GM18511 (cell line): ENCODE measurements at regions not wholly inside any gene's neighbourhood (a gene's known extent, or its start where the extent isn't known, plus 50 kb on each side); places are given as distances from the start of the nearest gene placed in this dataset.
"Not testable (repeated sequence)": the region's sequence is repeated elsewhere in the genome, so short reads cannot be mapped to it uniquely, and the experiment has no call there.

Source experiments
- ATAC-seq: cut with Tn5 transposase; IDR thresholded peaks from one replicate; pipeline ENCODE4 v1.9.1; 2021; ENCODE audit warnings: mild to moderate bottlenecking, moderate library complexity; ENCODE audit not compliant: unreplicated experiment

DNA sequence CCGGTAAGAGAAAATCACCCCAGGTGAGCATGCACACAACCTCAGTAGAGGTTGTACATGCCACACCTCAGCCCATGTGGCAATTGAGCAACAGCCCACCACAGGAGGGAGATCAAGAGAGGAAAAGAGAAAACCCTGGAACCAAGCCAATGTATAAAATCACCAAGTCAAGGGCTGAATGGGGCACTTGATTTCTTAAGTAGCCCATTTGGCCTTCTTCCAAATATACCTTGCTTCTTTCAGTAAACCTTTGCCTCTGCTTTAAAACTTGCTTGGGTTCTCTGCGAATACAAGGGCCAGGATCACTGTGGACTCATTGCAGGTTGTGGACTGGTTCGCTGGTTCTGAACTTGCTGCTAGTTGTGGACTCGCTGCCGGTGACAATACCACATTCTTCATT is 1814.0 kb downstream of the PLA2G4A start:
- ATAC-seq = no peak

DNA sequence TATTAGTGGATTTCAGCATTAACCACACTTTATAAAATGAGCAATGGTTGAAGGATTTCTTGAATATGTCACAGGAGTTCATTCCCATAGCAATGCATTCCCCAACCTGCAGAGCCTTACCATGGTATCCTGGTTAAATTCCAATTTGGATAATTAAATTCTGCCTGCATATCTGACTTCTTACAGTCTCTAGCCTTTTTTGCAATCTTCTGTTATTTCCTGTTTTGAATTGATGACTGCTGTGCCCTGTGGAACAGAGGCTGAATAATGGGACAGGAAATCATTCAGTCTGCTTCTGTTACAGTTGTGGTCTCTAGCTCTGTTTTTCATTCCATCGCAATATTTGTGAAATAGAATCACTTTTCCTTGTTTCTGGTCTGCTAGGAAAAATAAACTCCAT is 1823.9 kb downstream of the PLA2G4A start:
- ATAC-seq = no peak

DNA sequence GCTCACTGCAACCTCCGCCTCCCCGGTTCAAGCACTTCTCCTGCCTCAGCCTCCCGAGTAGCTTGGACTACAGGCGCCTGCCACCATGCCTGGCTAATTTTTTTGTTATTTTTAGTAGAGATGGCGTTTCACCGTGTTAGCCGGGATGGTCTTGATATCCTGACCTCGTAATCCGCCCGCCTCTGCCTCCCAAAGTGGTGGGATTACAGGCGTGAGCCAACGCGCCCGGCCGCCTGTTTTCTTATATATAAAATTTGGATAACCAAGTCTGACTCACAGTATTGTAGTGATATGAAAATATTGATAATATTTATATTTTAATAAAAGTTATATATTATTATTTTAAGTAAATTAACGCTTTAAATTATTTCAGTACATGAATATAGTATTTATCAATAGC is 1821.7 kb downstream of the BRINP3 start:
- ATAC-seq = not testable (repeated sequence)

- ATAC-seq = no peak
These were observed 1817.1 kb downstream of the BRINP3 start for GRCh38 chr1:188660572-188660971.

- no peak for ATAC-seq
These were observed 1812.2 kb downstream of the BRINP3 start for GRCh38 chr1:188665477-188665876.

DNA sequence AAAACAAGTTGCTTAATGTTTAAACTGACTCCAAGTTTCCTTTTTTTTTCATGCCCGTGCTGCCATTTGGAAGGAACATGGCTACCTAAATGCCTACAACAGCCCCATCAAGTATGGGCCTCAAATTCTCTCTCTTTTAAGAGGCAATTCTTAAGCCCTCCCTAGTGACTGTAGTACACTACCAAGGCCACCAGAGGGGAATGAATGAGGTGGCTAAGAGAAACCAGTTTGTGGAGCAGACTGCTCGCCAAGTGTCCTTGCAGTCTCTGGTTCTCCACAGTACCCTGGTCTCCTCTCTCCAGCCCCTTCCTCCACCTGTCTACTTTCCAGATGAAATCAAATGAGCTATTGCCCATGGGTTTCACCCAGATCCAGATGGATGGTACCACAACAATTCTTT is 1809.6 kb downstream of the BRINP3 start:
- no peak for ATAC-seq

DNA sequence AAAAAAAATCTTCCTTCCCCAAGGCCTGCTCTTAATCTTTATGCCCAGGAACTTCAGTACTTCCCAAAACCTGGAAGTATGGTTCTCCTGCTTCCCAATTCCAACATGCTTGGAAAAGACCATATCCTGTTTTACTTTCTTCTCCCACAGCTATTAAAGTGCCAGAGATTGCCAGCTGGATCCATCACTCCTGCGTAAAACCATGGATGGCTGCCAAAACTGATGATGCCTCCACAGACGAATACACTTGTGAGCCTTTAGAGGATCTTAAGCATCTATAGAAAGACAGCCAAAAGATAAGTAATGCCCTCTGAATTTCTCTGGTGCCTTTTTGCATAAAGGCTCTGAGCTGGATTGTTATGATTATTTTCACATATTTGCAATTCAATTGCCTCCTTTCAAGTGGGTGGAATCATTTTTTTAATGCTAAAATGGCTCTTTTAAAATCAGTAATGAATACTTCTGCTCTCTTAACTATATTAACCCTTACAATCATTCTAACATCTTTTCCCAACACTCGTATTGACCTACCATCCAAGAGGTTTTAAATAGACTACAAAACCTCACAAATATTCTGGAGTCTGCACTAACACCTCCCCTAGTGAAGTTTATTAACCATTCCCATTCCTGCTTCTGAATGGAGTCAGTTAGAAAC is 1807.8 kb downstream of the BRINP3 start:
- ATAC-seq = no peak

DNA sequence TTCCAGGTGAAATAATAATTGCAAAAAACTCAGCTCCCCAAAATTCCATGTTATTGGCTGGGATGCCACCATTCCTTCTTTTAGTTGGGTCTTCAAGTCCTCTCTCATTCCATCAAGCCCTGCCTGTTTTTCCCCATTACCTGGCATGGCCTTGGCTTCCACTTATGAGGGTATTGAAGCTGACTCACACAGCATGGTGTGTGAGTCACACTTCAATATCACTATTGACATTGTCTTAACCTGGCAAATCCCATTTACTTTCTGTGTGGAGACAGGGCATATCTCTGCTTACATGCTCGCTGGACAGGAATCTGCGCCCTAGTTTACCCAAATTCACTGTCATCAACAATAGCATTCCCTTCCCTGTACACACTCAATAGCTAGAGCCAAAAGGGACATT is 1806.8 kb downstream of the BRINP3 start:
- ATAC-seq = no peak

DNA sequence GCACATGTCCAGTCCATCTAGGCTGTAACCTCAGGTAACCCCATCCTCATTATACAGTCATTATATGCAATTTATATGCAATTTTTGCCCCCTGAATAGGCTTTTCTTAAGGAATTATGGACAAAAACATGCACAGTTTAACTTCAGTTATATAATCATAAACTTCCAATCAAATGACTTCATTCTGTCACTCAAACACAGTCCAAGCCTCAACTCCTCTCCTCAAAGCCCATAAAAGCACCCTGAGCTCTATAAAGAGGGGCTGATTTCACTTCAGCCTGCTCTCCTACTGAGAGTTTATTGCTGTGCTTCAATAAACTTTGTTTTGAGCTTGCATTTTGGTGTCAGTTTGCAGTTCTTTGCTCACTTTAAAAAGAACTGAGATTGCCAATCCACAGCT is 1805.5 kb downstream of the BRINP3 start:
- no peak for ATAC-seq

- ATAC-seq = no peak
These were observed 1788.1 kb downstream of the BRINP3 start for GRCh38 chr1:188689542-188689941.

GRCh38 chr1:188700116-188700515 is 1777.5 kb downstream of the BRINP3 start:
- ATAC-seq = no peak

GRCh38 chr1:188706742-188707141 is 1770.9 kb downstream of the BRINP3 start:
- ATAC-seq = no peak

DNA sequence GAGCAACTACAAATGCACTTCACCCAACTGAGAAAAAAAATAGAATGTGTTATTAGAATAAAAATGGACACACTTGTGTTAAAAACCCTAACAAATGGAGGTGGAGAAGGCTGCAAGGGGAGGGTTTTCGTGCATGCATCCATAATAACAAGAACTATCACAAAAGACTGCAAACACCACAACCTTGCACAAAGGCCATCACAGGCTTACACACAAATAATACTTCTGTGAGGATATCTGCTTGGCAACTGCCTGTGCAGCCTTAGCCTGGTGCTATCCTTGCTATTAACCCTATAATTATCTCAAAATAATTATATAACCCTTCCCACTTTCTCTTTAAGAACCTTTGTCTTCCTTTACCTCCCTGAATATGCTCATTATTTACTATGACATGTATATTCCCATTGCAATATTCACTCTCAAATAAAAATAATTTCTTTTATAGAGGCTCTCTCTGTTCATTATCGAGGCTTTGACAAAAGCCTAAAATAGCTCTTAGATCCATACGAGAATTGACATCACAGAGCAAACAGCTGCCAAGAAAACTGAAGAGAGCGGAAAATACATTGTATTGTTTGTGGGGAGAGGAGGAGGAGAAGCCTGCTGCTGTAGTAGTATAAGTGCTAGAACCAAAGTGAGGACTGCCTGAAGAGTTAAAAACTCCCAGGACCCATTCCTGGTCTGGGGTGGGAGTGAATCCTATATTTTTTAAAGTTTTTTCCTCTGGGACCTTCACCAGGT is 1768.7 kb downstream of the BRINP3 start:
- no peak for ATAC-seq

- no peak for ATAC-seq
These were observed 1762.1 kb downstream of the BRINP3 start for GRCh38 chr1:188715566-188715965.

DNA sequence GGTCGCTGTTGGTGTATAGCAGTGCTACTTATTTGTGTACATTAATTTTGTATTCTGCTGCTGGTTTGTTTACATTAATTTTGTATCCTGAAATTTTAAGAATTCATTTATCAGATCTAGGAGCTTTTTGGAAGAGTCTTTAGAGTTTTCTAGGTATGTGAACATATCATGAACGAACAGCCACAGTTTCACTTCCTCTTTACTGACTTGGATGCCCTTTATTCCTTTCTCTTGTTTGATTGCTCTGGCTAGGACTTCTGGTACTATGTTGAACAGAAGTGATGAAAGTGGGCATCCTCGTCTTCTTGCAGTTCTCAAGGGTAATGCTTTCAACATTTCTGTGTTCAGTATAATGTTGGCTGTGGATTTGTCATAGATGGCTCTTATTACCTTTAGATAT is 1757.9 kb downstream of the BRINP3 start:
- no peak for ATAC-seq

DNA sequence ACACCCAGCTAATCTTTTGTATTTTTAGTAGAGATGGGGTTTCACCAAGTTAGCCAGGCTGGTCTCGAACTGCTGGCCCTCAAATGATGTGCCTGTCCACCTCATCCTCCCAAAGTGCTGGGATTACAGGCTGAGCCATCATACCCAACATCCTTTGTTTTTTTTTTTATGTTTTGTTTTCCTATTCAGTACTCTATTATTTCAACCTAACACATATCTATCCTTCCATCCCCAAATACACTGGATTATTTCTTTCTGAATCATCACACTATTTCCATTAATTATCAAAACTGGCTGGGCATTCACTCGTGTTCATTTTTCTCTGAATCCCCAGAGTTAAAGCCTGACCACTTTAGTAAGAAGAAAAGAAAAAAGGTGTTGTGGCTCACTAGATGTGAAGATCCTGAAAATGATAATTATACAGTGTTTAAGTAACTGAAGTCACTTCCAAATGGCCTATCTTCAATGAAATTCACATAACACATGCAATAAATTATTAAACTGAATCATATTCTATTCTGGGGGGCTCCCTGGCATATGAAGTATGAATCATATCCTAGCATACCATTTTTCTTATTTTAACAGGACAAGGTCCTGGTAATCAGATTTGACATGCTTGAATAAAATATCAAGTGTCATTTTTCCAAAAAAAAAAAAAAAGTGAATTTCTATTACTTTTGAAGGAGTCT is 1754.2 kb downstream of the BRINP3 start:
- ATAC-seq = no peak

- no peak for ATAC-seq
These were observed 1748.6 kb downstream of the BRINP3 start for GRCh38 chr1:188729039-188729438.

DNA sequence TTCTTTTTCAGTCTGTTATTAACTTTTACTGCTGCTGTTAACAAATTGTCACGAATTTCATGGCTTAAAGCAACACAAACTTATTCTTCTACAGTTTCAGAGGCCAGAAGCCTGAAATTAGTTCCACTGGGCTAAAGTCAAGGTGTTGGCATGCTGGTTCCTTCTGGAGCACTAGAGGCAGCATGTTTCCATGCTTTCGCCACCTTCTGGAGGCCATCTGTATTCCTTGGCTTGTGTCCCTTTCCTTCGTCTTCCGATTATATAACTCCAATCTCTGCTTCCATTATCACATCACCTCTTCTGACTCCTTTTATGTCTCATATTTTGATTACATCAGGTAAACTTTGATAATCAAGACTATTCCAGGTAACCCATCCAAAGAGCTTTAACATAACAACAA is 1742.1 kb downstream of the BRINP3 start:
- ATAC-seq = no peak

DNA sequence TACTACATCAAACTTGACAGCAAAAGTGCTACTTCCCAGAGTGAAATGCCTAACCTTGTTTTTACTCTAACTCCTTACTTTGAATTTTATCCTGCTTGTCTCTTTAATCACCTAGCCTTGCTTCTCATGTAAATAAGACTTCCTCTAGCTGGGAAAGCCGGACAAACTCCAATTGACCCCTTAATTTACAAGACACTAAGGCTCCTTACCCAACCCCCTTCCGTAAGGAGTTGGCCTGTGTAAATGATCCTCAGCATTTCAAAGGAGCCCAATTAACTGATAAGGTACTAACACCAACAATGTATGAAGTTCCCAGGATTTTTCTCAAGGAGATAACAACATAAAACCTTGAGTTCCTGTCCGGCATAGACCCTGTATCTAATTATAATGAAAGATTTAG is 1728.4 kb downstream of the BRINP3 start:
- ATAC-seq = not testable (repeated sequence)

DNA sequence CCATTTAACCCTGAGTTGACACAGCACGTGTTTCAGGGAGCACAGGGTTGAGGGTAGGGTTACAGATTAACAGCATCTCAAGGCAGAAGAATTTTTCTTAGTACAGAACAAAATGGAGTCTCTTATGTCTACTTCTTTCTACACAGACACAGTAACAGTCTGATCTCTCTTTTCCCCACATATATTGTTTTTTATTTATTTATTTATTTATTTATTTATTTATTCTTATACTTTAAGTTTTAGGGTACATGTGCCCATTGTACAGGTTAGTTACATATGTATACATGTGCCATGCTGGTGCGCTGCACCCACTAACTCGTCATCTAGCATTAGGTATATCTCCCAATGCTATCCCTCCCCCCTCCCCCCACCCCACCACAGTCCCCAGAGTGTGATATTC is 1725.6 kb downstream of the BRINP3 start:
- not testable (repeated sequence) for ATAC-seq

DNA sequence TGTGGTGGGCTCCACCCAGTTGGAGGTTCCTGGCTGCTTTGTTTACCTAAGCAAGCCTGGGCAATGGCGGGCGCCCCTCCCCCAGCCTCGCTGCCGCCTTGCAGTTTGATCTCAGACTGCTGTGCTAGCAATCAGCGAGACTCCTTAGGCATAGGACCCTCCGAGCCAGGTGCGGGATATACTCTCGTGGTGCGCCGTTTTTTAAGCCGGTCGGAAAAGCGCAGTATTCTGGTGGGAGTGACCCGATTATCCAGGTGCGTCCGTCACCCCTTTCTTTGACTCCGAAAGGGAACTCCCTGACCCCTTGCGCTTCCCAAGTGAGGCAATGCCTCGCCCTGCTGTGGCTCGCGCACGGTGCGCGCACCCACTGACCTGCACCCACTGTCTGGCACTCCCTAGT is 1719.9 kb downstream of the BRINP3 start:
- ATAC-seq = not testable (repeated sequence)

GRCh38 chr1:188761226-188761625 is 1716.4 kb downstream of the BRINP3 start:
- ATAC-seq = no peak
